ENCODE measurements at regions not wholly inside any gene's neighbourhood (a gene's known extent, or its start where the extent isn't known, plus 50 kb on each side); places are given as distances from the start of the nearest gene placed in this dataset.

DNA sequence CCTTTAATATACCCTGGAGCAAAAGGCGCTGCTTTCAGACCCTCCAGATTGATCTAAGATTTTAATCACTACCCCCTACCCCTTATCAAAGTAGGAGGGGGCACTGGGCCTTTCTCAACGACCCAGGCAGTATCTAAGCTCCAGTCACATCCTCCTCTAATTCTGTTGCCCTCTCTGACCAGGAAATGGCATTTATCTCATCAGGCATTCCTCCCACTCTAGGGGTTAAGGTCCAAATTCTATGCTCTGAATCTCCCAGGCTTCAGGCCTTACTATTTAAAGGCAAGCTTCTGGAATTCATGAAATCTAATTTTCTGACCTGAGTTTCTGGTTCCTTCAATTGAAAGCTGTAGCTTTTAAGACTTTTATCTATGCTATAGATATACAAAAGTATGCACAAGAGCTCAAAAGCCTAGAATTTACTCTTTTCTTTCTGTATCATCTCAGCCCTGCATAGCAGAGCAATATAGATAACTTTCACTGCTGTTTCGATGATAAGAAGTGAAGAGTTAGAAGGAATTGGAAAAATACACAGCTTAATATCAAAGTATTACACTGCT, 622.9 kb downstream of the RPS29 start:
- 51% methylated on average over 3 of the region's 3 CpGs for WGBS
- H3K4me3 ChIP-seq (ENCODE audit: low read depth in 1 of 3, low read length in 3 of 3) = no peak overlapping the region

More for the DNA sequence above, 622.9 kb downstream of the RPS29 start:
- TF ChIP-seq, protein P1, sequence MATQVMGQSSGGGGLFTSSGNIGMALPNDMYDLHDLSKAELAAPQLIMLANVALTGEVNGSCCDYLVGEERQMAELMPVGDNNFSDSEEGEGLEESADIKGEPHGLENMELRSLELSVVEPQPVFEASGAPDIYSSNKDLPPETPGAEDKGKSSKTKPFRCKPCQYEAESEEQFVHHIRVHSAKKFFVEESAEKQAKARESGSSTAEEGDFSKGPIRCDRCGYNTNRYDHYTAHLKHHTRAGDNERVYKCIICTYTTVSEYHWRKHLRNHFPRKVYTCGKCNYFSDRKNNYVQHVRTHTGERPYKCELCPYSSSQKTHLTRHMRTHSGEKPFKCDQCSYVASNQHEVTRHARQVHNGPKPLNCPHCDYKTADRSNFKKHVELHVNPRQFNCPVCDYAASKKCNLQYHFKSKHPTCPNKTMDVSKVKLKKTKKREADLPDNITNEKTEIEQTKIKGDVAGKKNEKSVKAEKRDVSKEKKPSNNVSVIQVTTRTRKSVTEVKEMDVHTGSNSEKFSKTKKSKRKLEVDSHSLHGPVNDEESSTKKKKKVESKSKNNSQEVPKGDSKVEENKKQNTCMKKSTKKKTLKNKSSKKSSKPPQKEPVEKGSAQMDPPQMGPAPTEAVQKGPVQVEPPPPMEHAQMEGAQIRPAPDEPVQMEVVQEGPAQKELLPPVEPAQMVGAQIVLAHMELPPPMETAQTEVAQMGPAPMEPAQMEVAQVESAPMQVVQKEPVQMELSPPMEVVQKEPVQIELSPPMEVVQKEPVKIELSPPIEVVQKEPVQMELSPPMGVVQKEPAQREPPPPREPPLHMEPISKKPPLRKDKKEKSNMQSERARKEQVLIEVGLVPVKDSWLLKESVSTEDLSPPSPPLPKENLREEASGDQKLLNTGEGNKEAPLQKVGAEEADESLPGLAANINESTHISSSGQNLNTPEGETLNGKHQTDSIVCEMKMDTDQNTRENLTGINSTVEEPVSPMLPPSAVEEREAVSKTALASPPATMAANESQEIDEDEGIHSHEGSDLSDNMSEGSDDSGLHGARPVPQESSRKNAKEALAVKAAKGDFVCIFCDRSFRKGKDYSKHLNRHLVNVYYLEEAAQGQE (IDR thresholded peaks at IDR 0.05) = no peak
- TF ChIP-seq HNF4A (conservative IDR thresholded peaks at IDR 0.05) = peak; percentile 86 to 90
- peak in 1 of 2 donors; percentile 33 for TF ChIP-seq EGR1 (IDR thresholded peaks at IDR 0.05; ENCODE audit: low read depth in 2 of 2)
- TF ChIP-seq, protein P2, sequence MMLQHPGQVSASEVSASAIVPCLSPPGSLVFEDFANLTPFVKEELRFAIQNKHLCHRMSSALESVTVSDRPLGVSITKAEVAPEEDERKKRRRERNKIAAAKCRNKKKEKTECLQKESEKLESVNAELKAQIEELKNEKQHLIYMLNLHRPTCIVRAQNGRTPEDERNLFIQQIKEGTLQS (IDR thresholded peaks at IDR 0.05) = no peak
- peak; percentile 71 for TF ChIP-seq SP1 (IDR thresholded peaks at IDR 0.05)
- no peak for TF ChIP-seq NR2F2 (IDR thresholded peaks at IDR 0.05)
- TF ChIP-seq FOXA2 (IDR thresholded peaks at IDR 0.05) = no peak
- TF ChIP-seq GABPA (IDR thresholded peaks at IDR 0.05 in 1 of 2, conservative IDR thresholded peaks at IDR 0.05 in 1 of 2) = no peak
- TF ChIP-seq, protein P3, sequence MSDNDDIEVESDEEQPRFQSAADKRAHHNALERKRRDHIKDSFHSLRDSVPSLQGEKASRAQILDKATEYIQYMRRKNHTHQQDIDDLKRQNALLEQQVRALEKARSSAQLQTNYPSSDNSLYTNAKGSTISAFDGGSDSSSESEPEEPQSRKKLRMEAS (IDR thresholded peaks at IDR 0.05) = peak; percentile 34
- TF ChIP-seq, protein P4, sequence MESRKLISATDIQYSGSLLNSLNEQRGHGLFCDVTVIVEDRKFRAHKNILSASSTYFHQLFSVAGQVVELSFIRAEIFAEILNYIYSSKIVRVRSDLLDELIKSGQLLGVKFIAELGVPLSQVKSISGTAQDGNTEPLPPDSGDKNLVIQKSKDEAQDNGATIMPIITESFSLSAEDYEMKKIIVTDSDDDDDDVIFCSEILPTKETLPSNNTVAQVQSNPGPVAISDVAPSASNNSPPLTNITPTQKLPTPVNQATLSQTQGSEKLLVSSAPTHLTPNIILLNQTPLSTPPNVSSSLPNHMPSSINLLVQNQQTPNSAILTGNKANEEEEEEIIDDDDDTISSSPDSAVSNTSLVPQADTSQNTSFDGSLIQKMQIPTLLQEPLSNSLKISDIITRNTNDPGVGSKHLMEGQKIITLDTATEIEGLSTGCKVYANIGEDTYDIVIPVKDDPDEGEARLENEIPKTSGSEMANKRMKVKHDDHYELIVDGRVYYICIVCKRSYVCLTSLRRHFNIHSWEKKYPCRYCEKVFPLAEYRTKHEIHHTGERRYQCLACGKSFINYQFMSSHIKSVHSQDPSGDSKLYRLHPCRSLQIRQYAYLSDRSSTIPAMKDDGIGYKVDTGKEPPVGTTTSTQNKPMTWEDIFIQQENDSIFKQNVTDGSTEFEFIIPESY (IDR thresholded peaks at IDR 0.05) = peak; percentile 17
- TF ChIP-seq HNF4G (IDR thresholded peaks at IDR 0.05) = peak; percentile 47
- no peak for TF ChIP-seq FOXA1 (IDR thresholded peaks at IDR 0.05)
- TF ChIP-seq RXRA (IDR thresholded peaks at IDR 0.05) = peak; percentile 10 to 47
- peak; percentile 11 to 35 for TF ChIP-seq RAD21 (IDR thresholded peaks at IDR 0.05)
- TF ChIP-seq JUND (IDR thresholded peaks at IDR 0.05) = no peak
- TF ChIP-seq, protein P5, sequence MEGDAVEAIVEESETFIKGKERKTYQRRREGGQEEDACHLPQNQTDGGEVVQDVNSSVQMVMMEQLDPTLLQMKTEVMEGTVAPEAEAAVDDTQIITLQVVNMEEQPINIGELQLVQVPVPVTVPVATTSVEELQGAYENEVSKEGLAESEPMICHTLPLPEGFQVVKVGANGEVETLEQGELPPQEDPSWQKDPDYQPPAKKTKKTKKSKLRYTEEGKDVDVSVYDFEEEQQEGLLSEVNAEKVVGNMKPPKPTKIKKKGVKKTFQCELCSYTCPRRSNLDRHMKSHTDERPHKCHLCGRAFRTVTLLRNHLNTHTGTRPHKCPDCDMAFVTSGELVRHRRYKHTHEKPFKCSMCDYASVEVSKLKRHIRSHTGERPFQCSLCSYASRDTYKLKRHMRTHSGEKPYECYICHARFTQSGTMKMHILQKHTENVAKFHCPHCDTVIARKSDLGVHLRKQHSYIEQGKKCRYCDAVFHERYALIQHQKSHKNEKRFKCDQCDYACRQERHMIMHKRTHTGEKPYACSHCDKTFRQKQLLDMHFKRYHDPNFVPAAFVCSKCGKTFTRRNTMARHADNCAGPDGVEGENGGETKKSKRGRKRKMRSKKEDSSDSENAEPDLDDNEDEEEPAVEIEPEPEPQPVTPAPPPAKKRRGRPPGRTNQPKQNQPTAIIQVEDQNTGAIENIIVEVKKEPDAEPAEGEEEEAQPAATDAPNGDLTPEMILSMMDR (IDR thresholded peaks at IDR 0.05; ENCODE audit: low read depth, low read length, missing input control) = no peak
- no peak for TF ChIP-seq TAF1 (conservative IDR thresholded peaks at IDR 0.05)
- TF ChIP-seq YY1 (IDR thresholded peaks at IDR 0.05) = peak; percentile 33
- Histone ChIP-seq H3K9ac (ENCODE audit: low read depth in 1 of 2, low read length in 2 of 2) (no peak overlapping the region), H3K27ac (ENCODE audit: low read depth in 1 of 2, low read length in 2 of 2) (no peak overlapping the region), H3K9me3 (ENCODE audit: control insufficient read depth in 4 of 4, low read length in 3 of 4) (no peaks in the 10 kb centered on the region), H3K27me3 (ENCODE audit: control insufficient read depth in 4 of 4, insufficient read depth in 4 of 4, low read length in 3 of 4) (no peaks in the 10 kb centered on the region), H3K4me1 (ENCODE audit: control insufficient read depth in 4 of 4, insufficient read depth in 4 of 4, low read length in 3 of 4) (no peaks in the 10 kb centered on the region), H3K36me3 (ENCODE audit: control insufficient read depth in 4 of 4, insufficient read depth in 3 of 4, low read depth in 1 of 4, low read length in 3 of 4) (no peaks in the 10 kb centered on the region)
- DNase-seq (ENCODE audit: low spot score) = no peak
